ENCODE measurements at regions not wholly inside any gene's neighbourhood (a gene's known extent, or its start where the extent isn't known, plus 50 kb on each side); places are given as distances from the start of the nearest gene placed in this dataset.

DNA sequence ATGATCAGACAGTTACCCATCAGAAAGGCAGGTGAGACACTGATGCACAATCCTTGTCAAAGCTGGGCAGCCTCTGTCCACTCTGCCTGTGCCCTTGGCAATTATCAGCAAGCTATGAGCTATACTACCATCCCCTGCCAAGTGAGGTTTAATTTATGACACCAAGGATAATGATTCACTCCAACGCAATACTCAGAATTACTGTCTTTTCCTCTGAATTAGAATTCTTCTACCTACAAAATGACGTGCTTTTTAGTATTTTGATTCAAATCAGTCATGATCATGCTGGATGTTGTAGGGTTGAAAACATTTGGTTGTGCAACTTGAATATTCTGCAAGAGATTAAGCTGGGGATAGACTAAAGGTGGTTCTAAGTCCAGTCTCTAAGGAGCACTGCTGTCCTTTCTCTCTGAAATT lies 116.8 kb upstream of the SOX9 start:
- 76 to 89% methylated on average over 2 of the region's 2 CpGs for WGBS, 2 donors
- H3K4me3 ChIP-seq: no peak overlapping the region
- H3K4me1 ChIP-seq: no peaks in the 10 kb centered on the region
- ATAC-seq: no peak
- TF ChIP-seq, protein P1, sequence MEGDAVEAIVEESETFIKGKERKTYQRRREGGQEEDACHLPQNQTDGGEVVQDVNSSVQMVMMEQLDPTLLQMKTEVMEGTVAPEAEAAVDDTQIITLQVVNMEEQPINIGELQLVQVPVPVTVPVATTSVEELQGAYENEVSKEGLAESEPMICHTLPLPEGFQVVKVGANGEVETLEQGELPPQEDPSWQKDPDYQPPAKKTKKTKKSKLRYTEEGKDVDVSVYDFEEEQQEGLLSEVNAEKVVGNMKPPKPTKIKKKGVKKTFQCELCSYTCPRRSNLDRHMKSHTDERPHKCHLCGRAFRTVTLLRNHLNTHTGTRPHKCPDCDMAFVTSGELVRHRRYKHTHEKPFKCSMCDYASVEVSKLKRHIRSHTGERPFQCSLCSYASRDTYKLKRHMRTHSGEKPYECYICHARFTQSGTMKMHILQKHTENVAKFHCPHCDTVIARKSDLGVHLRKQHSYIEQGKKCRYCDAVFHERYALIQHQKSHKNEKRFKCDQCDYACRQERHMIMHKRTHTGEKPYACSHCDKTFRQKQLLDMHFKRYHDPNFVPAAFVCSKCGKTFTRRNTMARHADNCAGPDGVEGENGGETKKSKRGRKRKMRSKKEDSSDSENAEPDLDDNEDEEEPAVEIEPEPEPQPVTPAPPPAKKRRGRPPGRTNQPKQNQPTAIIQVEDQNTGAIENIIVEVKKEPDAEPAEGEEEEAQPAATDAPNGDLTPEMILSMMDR (IDR thresholded peaks at IDR 0.05): no peak
- no peaks in the 10 kb centered on the region for H3K9me3 ChIP-seq
- H3K27ac ChIP-seq: no peak overlapping the region
- intact Hi-C loops (cut with DNase I): no loop called here
- DNase-seq: no peak
- H3K27me3 ChIP-seq: no peaks in the 10 kb centered on the region
- H3K36me3 ChIP-seq: no peaks in the 10 kb centered on the region

DNA sequence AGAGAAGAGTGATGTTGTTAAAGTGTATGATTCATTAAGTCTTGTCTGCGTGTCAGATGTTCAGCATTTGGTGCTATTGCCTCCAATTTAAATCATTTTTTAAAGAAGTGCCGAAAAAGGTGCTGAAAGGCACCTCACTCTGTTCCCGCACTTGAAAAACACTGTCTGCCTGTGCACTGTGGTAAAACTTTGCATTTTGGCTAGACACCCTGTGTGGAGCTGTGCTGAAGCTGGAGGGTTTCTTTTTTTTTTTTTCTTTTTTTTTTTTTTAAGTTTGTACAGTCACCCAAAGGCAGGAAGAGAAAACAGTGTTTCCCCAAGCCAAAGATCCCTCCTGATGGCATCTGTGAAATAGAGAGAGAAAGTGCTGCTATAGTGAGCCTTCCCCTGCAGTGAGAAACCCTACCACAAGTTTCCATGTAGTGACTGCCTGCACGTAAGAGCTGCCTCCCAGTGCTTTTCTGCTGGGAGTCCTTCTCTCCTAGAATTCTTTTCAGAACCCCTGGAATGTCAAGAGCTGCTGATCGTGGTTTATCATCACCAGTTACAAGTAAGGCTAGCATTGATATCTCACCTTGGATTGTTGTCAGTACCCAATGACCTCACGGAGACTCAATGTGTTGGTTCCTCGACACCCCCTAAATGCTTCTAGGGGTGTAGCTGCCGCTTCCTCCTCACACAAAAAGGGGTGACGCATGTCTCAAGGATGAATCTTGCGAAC lies 116.0 kb upstream of the SOX9 start:
- no peak for DNase-seq
- H3K4me3 ChIP-seq: no peak overlapping the region
- H3K4me1 ChIP-seq: no peaks in the 10 kb centered on the region
- intact Hi-C loops (cut with DNase I): no loop called here
- no peaks in the 10 kb centered on the region for H3K36me3 ChIP-seq
- no peak overlapping the region for H3K27ac ChIP-seq
- no peaks in the 10 kb centered on the region for H3K9me3 ChIP-seq
- TF ChIP-seq, protein P1 (IDR thresholded peaks at IDR 0.05): no peak
- WGBS, 2 donors: 76 to 78% methylated on average over 10 of the region's 10 CpGs
- ATAC-seq: no peak
- peaks cover 0 to 3% (median 0%) of the 10 kb centered on the region in 7 donors for H3K27me3 ChIP-seq

DNA sequence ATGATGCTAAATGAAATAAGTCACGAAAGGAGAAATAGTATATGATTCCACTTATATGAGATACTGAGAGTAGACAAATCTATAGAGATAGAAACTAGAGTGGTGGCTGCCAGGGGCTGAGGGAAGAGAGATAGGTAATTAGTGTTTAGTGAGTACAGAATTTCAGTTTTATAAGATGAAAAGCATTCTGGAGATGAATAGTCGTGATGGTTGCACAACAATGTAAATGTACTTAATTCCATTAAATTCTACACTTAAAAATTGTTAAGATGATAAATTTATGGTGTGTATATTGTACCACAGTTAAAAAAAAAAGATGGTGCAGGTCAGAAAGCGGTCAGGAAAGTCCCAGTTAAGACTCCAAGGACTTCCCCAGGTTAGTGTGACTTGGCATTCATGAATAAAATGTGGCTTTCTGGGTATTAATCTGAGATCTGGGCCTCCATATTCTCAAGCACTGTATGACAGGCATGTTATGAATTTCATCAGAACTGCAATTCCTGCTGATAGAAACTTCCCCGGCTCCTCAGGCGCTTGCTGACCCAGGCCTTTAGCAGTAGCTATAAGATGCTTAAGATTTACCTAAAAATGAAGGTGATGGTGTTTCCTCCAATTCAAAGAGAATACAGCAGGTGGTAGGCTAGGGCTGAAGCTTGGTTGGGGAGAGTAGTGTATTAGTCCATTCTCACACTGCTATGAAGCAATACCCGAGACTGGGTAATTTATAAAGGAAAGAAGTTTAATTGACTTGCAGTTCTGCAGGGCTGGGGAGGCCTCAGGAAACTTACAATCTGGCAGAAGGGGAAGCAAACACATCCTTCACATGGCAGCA lies 115.3 kb upstream of the SOX9 start:
- Histone ChIP-seq H3K27me3 (peaks cover 0 to 10% (median 0%) of the 10 kb centered on the region in 7 donors), H3K4me3 (no peak overlapping the region), H3K36me3 (no peaks in the 10 kb centered on the region), H3K4me1 (no peaks in the 10 kb centered on the region), H3K9me3 (no peaks in the 10 kb centered on the region), H3K27ac (no peak overlapping the region)
- DNase-seq (no peak), ATAC-seq (no peak)
- TF ChIP-seq, protein P1 (IDR thresholded peaks at IDR 0.05): no peak
- intact Hi-C loops (cut with DNase I): no loop called here
- 72 to 91% methylated on average over 6 of the region's 6 CpGs for WGBS, 2 donors

DNA sequence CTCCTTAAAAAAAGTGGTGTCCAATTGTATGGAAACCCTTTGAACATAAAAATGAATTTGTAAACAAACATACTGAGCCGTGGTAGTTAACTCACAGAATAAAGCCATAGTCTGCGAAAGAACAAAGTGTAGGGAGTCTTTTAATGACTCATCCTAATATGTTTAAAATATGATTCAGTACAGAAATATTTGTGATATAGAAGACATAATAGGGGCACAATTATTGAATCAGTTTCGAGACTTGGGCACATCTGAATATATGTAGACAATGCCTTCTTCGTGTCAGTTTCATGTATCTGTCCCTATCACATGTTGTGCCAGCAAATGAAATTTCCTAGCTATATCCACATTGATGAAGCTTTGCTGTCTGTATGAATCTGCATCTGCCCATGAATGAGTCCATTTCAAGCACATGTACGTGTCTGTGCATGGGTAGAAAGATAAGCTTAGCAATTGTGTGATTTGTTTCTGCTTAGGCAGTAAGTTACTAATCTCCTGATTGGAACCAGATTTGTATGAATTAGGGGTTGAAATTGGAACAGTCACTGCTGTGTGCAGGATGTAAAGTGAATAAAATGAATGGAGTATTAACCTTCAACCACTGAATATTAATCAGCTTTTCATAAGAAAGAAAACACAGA lies 112.5 kb upstream of the SOX9 start:
- Histone ChIP-seq H3K4me3 (no peak overlapping the region), H3K4me1 (no peaks in the 10 kb centered on the region), H3K36me3 (no peaks in the 10 kb centered on the region), H3K27ac (no peak overlapping the region), H3K9me3 (no peaks in the 10 kb centered on the region), H3K27me3 (peaks cover 0 to 10% (median 0%) of the 10 kb centered on the region in 7 donors)
- WGBS, 2 donors: 72 to 77% methylated on average over 5 of the region's 5 CpGs
- TF ChIP-seq, protein P1 (IDR thresholded peaks at IDR 0.05): no peak
- no peak for DNase-seq
- ATAC-seq: no peak
- intact Hi-C loops (cut with DNase I): no loop called here
